Activated CD4-positive, alpha-beta T cell treated with anti-CD3 and anti-CD28 coated beads for 48 hours (primary cell): ENCODE measurements at regions not wholly inside any gene's neighbourhood (a gene's known extent, or its start where the extent isn't known, plus 50 kb on each side); places are given as distances from the start of the nearest gene placed in this dataset.

Experiments
- DNase-seq: peaks from one replicate; pipeline ENCODE4 v3.0.0-alpha.2; 2020

DNA sequence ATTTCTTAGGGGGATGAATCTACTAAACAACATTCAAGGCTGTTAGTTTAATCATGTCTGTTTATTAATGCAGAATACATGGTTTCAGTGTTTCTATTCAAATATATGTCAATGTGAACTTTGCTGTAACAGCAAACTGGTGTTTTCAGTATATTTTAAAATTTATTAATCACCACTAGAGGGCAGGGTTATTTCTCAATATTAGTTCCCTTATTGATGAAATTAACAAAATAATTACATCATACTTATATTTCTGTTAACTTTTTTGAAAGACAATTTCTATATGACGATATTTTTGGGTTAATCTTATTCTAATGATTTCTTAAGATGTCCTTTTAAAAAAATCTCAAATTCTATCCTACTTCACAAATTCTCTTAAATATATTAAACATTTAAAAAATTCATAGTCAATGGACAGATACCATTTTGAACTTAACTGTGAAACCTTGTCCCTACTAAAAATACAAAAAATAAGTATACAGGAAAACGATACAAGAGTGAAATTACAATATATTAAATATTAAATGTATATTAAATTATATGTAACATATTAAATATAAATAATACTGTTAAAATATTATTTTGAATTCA lies 1034.1 kb upstream of the PRMT6 start:
- no peak for DNase-seq

DNA sequence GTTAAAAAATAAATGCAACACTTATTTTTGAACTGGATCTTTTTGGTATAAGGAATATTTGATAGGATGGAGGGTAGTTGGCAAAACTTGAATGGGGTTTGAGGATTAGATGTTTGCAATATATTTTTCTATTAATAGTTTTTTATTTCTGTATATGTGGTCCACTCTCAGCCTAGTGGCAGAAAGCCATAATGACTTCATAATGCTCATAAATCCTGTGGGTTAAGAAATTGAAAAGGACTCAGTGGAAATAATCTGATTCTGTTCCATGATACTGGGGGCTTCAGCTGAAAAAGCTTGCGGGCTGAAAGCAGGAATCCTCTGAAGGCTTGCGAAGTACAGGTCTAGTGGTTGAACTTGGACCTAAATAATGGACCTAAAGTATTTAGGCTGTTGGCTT lies 1028.6 kb upstream of the PRMT6 start:
- DNase-seq = no peak

DNA sequence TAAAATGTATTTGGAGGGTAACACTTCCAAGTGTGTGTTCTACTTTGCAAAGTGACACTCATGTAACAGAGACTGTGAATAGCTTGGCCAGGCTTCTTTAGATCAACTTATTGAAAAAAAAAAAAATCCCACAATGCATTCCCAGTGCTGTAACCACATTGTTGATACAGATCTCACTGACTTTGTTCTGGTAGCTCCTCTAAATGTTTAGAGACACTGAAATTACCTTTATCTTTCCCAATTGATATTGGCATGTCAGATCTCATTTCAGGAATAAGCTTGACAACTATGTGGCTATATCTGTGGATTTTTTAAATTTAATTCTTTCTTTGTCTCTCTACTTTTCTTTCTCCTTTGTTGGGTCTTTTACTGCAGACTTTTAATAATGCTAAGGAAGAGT lies 1018.9 kb upstream of the PRMT6 start:
- DNase-seq = no peak

DNA sequence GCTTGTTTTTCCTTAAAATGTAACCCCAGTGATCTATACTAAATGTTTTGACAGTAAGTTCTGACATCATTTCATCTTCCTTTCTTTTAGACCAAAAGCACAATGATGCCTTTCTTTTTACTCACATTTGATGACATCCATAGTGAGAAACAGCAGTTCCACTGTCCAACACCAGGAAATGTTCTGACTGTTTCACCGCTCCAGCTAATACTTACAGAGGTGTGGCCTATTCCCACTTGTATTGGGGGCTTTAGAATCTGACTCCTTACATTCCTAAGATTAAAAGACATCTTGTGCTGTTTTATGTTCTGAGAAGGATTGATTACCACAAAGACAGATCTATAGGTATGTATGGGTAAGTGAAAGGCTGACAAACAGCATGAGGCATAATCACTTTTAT lies 1018.2 kb upstream of the PRMT6 start:
- DNase-seq = no peak

DNA sequence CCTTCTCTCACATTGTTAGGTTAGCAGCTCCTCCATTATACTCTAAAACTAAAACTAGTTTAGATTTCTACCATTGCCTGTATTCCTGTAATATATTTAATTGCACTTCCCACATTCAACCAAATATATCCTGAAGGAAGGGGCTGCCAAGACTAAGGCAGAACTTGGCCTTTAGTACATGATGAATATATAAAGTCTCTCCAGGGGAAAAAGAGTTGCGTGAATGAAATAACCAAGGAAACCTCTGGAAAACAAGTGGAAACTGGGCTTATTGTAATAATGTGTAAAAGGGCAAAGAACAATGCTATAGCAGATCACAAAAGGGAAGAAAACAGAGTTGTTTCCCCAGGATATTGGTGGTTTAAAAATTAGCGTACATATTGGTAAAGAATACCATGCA lies 1012.5 kb upstream of the PRMT6 start:
- no peak for DNase-seq

DNA sequence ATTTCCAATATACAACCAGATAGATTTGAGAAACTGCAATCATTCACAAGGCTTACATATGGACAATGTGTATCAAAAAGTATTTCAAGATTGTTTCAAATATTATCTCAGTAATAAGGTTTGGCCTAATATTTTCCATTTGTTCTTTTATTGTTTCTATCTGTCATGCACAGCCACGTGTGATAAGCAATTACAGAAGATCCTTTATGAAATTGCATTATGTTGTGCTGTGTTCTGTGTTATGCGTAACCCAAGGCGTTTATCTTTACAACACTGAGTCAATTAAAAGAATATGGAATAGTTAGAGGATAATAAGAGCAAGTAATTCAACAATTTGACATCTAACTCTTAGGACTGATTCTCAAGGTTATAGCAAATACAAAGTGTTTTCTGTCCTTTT lies 1009.3 kb upstream of the PRMT6 start:
- DNase-seq = no peak

DNA sequence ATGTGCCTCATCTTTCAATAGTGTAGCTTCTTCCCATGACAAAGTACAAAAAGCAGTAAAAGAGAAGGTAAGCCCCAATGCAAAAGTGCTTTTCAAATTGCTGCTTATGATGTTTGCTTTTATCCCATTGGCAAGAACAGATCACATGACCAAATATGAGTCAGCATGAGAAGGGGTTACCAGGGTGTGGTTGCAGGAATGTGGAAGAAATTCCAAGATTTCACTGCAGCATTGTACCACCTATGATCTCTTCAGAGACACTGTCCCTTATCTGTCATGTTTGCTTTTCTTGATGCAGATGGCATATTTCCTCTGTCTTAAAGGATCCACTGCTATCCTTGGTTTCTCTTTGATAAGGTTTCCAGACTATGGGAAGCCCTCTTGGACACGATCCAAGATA lies 1006.9 kb upstream of the PRMT6 start:
- no peak for DNase-seq

DNA sequence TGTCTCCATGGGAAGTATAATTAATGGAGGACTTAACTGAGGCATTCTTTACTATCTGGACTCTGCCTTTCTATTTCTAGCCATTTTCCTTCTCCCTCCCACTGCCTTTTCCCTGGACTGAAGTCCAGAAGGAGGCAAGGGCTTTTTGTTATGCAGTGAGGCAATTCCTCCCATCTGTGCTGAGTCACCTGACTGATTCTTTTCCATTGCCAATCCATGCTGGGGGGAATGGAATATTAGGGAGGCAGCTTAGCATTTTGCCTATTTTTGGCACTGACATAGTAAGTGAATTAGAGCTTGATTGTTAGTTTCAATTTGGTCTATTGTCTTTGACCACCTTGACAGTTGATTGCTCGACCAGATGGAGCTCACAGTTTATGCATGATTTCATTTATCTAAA lies 1000.6 kb upstream of the PRMT6 start:
- DNase-seq = no peak

DNA sequence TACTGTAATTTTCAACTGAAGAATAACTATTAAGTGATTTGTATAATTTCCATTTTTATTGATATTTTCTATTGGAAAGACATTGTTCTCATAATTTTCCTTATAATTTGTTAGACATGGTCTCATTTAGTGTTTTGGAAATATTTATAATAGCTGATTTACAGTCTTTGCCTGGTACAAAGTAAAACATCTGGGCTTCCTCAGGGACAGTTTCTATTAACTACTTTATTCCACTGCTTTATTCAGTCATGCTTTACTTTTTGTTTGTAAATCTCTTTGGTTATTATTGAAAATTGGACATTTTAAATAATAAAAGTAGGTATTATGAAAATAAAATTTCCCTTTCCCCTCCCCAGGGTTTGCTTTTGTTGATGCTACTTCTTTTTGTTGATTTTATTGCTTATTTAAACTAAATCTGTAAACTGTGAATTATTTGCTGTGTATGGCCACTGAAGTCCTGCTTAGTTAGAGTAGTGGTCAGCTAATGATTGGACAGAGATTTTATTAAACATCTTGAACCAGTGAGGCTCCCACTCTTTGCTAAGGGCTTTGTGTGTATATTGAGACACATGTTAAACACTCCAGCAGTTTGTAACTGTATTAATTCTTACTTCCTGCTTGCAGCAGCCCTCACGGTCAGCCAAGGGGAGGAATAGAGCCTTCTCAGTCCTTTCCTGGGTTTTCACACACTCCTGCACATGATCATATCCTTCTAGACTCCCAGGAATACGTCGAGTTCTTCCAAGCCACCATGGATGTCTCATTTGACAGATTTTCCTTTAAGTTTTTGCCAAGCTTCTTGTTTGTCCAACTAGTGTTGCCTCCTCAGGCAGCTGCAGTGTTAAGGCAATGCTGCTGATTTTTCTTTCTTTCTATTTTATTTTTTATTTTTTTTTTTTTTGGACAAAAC lies 994.6 kb upstream of the PRMT6 start:
- DNase-seq = no peak

DNA sequence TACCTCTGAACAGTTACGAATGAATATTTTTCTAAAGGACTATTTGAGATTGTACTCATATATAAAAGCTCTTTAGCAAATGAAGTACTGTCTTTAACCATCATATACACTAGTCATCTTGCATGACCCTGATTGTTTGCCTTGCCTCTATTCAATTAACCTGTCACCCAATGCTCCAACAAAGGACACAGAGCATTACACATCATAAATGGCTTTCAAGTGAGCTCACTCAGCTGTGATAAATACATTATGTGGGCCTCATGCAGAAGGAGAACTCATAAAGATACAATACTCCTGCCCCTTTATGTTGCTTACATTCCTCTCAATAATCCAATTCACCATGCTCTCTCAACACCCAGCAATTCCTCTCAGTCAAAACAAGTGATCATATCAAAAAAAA lies 993.0 kb upstream of the PRMT6 start:
- no peak for DNase-seq

DNA sequence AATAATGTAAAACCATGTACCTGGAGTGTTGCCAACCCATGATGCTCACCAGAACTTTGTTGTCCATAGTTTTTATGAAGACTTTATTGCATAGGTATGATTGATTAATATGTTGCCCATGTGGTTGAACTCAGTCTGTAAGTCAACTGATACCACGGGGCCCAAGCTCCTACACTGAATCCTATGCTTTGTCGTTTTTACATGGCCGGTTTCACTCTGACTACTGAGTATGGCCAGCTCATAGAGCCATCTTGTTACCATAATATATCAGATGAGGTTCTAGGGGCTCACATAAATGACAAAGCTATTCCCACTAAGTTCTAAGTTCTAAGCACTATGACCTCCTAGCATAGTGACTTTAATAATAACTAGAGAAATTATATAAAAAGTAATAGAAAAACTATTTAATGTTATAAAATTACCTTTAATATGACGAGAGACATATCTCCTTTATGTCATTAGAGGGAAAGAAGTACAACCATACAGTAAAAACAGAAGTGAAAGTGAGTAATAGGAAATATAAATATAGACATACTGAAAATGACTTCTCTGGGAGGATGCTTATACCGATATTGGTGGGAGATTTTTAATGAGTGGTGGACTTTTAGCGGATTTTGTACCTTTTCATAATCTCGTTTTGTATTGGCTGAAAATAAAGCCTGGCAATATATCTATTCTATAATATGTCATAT lies 983.4 kb upstream of the PRMT6 start:
- no peak for DNase-seq

DNA sequence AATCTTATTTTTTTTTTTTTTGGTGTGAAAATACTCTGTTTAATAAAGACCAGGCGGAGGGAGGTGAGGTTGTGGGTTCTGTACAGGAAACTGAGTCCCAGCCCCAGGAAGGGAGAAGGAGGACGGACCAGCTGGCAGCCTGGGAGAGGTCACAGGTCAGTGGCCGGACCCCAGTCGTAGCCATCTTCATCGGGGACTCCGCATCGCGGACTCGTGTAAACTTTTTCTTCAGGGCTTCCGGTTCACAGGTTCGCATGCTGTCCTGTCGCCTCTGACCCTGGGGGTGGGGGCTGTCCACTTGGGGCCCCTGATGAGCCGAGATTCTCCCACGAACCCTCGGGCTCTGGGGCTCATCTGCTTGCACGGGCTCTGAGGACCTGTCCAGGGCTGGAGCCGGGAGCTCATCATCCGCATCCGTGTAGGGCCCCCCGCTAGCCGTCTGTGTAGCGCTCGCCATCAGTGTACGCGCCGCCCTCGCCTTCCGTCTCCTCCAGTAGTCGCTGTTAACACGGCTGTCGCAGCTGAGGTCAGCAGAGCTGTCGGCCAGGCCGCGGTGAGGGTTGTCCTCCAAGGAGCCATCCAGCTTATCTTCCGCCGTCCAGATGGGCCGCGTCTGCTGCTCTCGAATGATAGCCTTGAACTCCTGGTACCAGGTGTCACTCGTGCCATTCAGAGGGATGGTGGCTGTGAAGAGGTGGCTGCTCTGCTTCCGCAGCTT lies 975.7 kb upstream of the PRMT6 start:
- DNase-seq = no peak

DNA sequence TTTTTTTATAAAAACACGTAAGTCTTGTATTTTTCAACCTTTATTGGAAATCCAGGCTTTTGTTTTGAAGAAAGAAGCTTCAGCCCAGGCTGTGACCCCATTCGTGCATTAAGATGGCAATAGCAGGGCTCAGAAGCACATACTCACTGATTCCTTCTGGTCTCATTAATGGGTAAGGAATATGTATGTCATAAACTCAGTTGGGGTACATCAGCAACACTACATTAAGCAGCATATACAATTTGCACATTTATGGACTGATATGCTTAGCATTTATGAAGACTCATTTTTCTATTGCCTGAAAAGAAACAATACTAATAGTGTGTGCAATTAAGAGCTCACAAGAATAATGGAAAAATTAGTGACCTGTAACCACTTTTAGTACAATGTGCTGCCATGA lies 945.4 kb upstream of the PRMT6 start:
- no peak for DNase-seq

DNA sequence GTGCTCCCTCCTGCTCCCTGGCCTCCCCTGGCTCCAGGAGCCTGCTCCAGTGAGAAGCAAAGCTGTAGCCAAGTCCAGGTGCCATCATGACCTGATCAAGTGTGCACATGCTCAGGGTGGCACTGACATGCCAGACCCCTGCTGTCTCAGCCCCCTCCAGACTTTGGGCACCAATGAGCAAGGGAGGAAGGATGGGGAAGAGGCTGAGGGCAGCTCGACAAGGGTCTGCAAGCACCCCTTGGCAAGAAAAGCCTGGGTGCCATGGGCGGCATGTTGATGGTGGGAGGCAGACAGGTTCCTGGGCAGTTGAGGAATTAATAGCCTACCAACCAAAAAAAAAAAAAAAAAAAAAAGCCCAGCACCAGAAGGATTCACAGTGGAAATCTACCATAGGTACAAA lies 942.6 kb upstream of the PRMT6 start:
- DNase-seq = no peak

DNA sequence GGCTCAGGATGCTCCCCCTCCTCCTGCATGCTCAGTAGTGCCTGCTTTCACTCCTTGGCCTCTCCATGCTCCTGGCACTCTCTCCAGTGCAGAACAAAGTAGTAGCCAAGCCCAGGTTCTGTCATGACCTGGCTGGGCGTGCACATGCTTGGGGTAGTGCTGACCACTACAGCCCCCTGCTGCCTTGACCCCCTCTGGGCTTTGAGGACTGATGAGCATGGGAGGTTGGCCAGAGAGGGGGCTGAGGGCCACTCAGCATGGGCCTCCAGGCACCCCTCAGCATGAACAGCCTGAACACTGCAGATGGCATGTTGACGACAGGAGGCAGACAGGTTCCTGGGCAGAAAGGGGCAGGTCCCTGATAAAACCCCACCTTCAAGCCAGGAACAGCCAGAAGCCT lies 935.7 kb upstream of the PRMT6 start:
- no peak for DNase-seq

DNA sequence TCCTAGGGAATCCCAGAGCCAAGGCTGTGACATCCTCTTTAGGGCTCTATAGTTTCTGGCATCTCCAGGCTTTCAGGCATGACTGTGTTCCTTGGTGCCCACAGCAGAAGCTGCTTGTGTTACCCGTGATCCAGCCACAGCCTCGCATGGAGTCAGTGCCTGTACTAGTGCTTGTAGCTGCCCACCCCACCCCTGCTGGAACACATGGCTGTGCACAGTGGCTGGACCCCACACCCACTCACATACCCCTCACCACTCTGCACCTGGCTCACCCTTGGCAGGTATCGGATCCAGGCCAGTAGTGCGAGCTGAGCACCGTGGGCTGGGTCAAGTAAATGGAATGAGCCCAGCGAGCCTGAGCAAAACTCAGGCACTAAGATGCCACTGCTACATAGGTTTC lies 934.7 kb upstream of the PRMT6 start:
- DNase-seq = no peak

DNA sequence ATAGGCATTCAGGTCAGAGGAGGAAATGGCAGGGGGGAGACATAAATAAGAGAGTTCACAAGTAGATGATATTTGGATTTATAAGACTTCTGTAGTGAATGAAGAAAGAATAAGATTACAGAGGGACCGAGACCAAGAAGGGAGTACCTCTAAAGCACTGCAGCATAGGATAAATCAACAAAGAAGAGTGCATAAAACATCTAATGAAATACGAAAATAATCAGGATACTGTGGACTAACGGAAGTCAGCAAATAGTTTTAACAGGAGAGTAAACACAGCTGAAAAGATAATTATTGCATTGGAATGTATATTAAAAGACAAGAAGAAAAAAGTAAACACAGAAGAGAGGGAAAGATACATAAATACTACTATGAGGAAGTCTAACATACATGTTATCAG lies 921.9 kb upstream of the PRMT6 start:
- DNase-seq = no peak

DNA sequence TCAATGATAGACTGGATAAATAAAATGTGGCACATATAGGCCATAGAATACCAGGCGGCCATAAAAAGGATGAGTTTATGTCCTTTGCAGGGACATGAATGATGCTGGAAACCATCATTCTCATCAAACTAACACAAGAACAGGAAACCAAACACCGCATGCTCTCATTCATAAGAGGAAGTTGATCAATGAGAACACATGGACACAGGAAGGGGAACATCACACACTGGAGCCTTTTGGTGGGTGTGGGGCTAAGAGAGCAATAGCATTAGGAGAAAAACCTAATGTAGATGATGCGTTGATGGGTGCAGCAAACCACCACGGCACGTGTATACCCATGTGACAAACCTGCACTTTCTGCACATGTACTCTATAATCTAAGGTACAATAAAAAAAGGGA lies 883.4 kb upstream of the PRMT6 start:
- DNase-seq = no peak

DNA sequence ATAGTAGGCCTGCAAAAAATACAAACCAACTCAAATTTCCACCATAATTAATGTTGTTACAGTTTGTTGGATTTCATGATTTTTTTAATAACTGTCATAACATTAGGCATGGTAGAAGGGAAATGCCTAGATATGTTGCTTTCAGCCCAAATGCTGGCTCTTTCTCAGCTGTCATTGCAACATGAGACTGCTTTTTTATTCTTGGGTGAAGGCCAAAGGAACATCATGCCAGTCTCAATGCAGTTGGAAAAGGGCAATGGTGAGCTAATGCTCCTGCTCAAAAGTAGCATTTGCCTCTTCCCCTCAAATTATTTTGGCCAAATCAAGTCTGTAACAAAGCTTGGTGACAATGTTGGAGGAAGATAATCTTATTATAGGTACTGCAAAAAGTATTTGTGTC lies 877.7 kb upstream of the PRMT6 start:
- DNase-seq = no peak

DNA sequence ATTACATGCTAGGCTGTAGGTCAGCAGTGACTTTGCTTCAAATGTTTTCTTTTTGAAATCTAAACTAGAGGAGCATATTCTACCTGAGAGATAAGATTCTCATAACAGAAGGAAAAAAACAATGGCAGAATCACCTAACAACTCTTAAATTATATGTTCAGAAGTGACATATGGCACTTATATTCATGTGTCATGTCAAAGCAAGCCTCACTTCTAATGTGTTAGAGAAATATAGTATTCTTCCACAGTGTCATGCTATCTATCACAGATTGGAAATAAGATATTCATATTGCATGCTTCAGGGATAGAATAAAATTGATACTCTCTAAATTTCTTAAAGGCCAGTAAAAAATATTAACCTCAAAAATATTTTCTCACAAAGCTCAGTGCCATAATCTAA lies 874.6 kb upstream of the PRMT6 start:
- DNase-seq = no peak

DNA sequence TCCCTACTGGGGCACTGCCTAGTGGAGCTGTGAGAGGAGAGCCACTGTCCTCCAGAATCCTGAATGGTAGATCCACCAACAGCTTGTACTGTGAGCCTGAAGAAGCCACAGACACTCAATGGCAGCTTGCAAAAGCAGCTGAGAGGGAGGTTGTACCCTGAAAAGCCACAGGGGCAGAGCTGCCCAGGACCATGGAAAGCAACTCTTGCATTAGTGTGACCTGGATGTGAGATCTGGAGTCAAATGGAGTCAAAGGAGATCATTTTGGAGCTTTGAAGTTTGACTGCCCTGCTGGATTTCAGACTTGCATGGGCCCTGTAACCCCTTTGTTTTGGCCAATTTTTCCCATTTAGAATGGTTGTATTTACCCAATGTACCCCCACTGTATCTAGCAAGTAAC lies 871.4 kb upstream of the PRMT6 start:
- DNase-seq = no peak

DNA sequence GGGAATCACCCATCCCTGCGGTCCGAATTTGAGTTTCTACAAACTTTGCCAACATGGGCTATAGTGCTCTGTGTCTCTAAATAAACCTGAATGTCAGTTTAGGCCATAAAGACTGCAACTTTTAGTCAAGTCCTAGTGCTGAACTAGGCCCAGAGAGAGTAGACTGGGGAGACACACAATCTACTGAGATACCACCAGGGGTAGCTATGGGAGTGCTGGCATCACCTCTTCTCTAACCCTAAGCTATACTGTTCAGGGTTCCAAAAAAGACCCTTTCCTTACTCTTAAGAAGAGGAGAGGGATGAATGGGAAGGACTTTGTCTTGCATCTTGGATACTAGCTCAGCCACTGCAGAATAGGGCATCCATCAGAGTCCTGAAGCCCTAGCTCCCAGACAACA lies 866.7 kb upstream of the PRMT6 start:
- no peak for DNase-seq

DNA sequence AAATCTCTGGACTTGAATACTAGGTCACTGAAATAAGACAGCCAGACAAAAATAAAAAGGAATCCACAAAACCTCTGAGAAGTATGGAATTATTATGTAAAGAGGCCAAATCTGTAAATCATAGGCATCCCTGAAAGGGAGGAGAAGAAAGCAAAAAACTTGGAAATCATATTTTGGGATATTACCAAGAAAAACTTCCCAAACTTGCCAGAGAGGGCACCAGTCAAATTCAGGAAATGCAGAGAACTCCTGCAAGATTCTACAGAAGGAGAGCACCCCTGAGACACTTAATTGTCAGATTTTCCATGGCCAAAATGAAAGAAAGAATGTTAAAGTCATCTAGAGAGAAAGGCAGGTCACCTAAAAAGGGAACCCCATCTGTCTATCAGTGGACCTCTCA lies 862.3 kb upstream of the PRMT6 start:
- DNase-seq = no peak

DNA sequence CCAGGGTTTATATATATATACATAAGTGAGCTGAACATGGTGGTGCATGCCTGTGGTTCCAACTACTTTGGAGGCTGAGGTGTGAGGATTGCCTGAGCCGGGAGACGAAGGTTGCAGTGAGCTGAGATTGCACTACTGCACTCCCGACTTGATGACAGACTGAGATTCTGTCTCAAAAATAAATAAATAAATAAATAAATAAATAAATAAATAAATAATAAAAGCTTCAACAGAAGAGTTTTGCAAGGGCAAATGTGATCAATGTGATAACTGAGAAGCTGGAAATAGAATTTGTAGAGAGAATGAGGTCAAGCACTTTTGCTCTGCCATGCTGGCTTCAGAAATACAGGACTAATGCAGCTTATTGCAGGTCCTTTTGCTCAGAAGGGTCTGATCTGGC lies 855.8 kb upstream of the PRMT6 start:
- DNase-seq = no peak
